CD14-positive monocyte (primary cell): ENCODE measurements at regions not wholly inside any gene's neighbourhood (a gene's known extent, or its start where the extent isn't known, plus 50 kb on each side); places are given as distances from the start of the nearest gene placed in this dataset.
"Not testable (repeated sequence)": the region's sequence is repeated elsewhere in the genome, so short reads cannot be mapped to it uniquely, and the experiment has no call there.

ENCODE experiments used
- DNase-seq, 3 donors: peaks; one replicate each; pipeline ENCODE4 v3.0.0-alpha.2; 2011 to 2022
- H2AFZ ChIP-seq: 2 replicates; pipeline ENCODE4 v1.6.0; 2012; ENCODE audit warnings: mild to moderate bottlenecking, low read depth, low read length, inconsistent platforms; ENCODE audit not compliant: insufficient read depth, poor library complexity, severe bottlenecking
- H3K27ac ChIP-seq, 2 donors: 1 replicate in 1 of 2; 2 replicates in 1 of 2; pipeline ENCODE4 v1.5.1; 2012 to 2013; ENCODE audit warnings: low read length in 2 of 2, control low read depth in 1 of 2, inconsistent platforms in 1 of 2, low read depth in 1 of 2, mild to moderate bottlenecking in 1 of 2
- H3K27me3 ChIP-seq, 2 donors: one replicate each; pipeline versions ENCODE4 v1.6.0 to v1.6.1; 2011 to 2013; ENCODE audit warnings: low read length in 2 of 2; ENCODE audit not compliant: control insufficient read depth in 2 of 2, insufficient read depth in 2 of 2
- H3K36me3 ChIP-seq, 2 donors: replicated peaks in 1 of 2; 1 replicate in 1 of 2; 2 replicates in 1 of 2; pipeline versions ENCODE4 v1.5.1 to v1.6.1; 2012 to 2013; ENCODE audit warnings: low read length in 2 of 2, control low read depth in 1 of 2, inconsistent platforms in 1 of 2, mild to moderate bottlenecking in 1 of 2; ENCODE audit not compliant: insufficient read depth in 2 of 2, control insufficient read depth in 1 of 2
- H3K4me1 ChIP-seq, 2 donors: 1 replicate in 1 of 2; 2 replicates in 1 of 2; pipeline versions ENCODE4 v1.5.1 to v1.6.1; 2012 to 2013; ENCODE audit warnings: low read length in 2 of 2, control low read depth in 1 of 2, inconsistent platforms in 1 of 2, mild to moderate bottlenecking in 1 of 2, moderate library complexity in 1 of 2; ENCODE audit not compliant: insufficient read depth in 2 of 2, control insufficient read depth in 1 of 2
- H3K4me2 ChIP-seq: replicated peaks from 2 replicates; pipeline ENCODE3; 2012; ENCODE audit warnings: low read length, moderate library complexity, mild to moderate bottlenecking; ENCODE audit not compliant: poor library complexity, severe bottlenecking; ENCODE audit errors: extremely low read depth
- H3K4me3 ChIP-seq, 3 experiments: fragments of 200-600 bp in 1 of 3; sonication (generic) in 1 of 3; replicated peaks in 1 of 3; 1 replicate in 2 of 3; 2 replicates in 1 of 3; pipeline ENCODE4 v1.5.1; 2011 to 2013; ENCODE audit warnings: low read length in 3 of 3, mild to moderate bottlenecking in 3 of 3, control low read depth in 2 of 3, low read depth in 2 of 3, inconsistent platforms in 1 of 3, moderate library complexity in 1 of 3
- H3K79me2 ChIP-seq: 2 replicates; pipeline ENCODE4 v1.6.0; 2012; ENCODE audit warnings: mild to moderate bottlenecking, control low read depth, inconsistent platforms, low read length, moderate library complexity; ENCODE audit not compliant: insufficient read depth
- H3K9ac ChIP-seq: 2 replicates; pipeline ENCODE4 v1.6.0; 2017; ENCODE audit warnings: low read length, mild to moderate bottlenecking; ENCODE audit not compliant: insufficient read depth, poor library complexity, severe bottlenecking
- H3K9me3 ChIP-seq, 2 donors: replicated peaks in 1 of 2; 1 replicate in 1 of 2; 2 replicates in 1 of 2; pipeline versions ENCODE4 v1.5.1 to v1.6.1; 2012 to 2013; ENCODE audit warnings: low read length in 2 of 2, control low read depth in 1 of 2; ENCODE audit not compliant: control insufficient read depth in 1 of 2, insufficient read depth in 1 of 2
- H4K20me1 ChIP-seq: 2 replicates; pipeline ENCODE4 v1.6.0; 2012; ENCODE audit warnings: mild to moderate bottlenecking, low read length, control low read depth, moderate library complexity; ENCODE audit not compliant: insufficient read depth
- H3K27ac Mint-ChIP-seq, 7 donors: one replicate each; pipeline ENCODE4 v1.8.0; 2020; ENCODE audit warnings: mild to moderate bottlenecking in 7 of 7, mixed read lengths in 7 of 7, moderate library complexity in 6 of 7, inconsistent platforms in 2 of 7
- H3K27me3 Mint-ChIP-seq, 3 donors: one replicate each; pipeline ENCODE4 v1.8.0; 2021 to 2022; ENCODE audit warnings: low read depth in 3 of 3, mild to moderate bottlenecking in 3 of 3, mixed read lengths in 3 of 3, moderate library complexity in 3 of 3, inconsistent platforms in 1 of 3
- H3K36me3 Mint-ChIP-seq, 2 donors: one replicate each; pipeline ENCODE4 v1.8.0; 2020; ENCODE audit warnings: mixed read lengths in 2 of 2, inconsistent platforms in 1 of 2, mild to moderate bottlenecking in 1 of 2
- H3K4me1 Mint-ChIP-seq: one replicate; pipeline ENCODE4 v1.8.0; 2020; ENCODE audit warnings: mild to moderate bottlenecking, mixed read lengths
- H3K4me3 Mint-ChIP-seq, 2 donors: one replicate each; pipeline ENCODE4 v1.8.0; 2020; ENCODE audit warnings: mild to moderate bottlenecking in 2 of 2, mixed read lengths in 2 of 2, moderate library complexity in 1 of 2
- H3K9me3 Mint-ChIP-seq, 7 donors: one replicate each; pipeline ENCODE4 v1.8.0; 2020 to 2022; ENCODE audit warnings: mixed read lengths in 7 of 7, mild to moderate bottlenecking in 6 of 7, moderate library complexity in 6 of 7, inconsistent platforms in 2 of 7
- WGBS: methylation state at CpG from one replicate; pipeline ENCODE4 v1.1.5; 2013; ENCODE audit warnings: missing lambda C conversion rate; ENCODE audit not compliant: insufficient coverage; 5-methylcytosine and 5-hydroxymethylcytosine counted together
- intact Hi-C, 2 donors: fragments of 100-400 bp; cut with micrococcal nuclease; formaldehyde crosslinking; loops; one replicate each; pipeline versions ENCODE4 v1.15.0 to v1.15.1; 2023

- DNase-seq, result peak; percentile 69 to 84 (median 74)
- H3K36me3 ChIP-seq, H3K9ac ChIP-seq, H4K20me1 ChIP-seq, H3K9me3 Mint-ChIP-seq, H3K4me3 Mint-ChIP-seq, H3K4me3 ChIP-seq, H3K27me3 Mint-ChIP-seq, H3K79me2 ChIP-seq, H3K4me2 ChIP-seq, H2AFZ ChIP-seq, H3K27me3 ChIP-seq, intact Hi-C loops, H3K9me3 ChIP-seq: not testable (repeated sequence)
- WGBS, result 23% methylated on average over 5 of the region's 8 CpGs
- peaks cover 10 to 20% of the 10 kb centered on the region in 2 donors for H3K4me1 ChIP-seq
- Mint-ChIP-seq H3K4me1 (peaks cover 30% of the 10 kb centered on the region), H3K36me3 (peaks cover 8 to 20% of the 10 kb centered on the region in 2 donors), H3K27ac (peak overlapping the region in 6 of 7 donors; percentile 54 to 90 (median 79))
- peak overlapping the region in 1 of 2 donors; percentile 31 for H3K27ac ChIP-seq
These were observed 231.2 kb upstream of the FRG2C start for GRCh38 chr3:75432885-75433284.

DNA sequence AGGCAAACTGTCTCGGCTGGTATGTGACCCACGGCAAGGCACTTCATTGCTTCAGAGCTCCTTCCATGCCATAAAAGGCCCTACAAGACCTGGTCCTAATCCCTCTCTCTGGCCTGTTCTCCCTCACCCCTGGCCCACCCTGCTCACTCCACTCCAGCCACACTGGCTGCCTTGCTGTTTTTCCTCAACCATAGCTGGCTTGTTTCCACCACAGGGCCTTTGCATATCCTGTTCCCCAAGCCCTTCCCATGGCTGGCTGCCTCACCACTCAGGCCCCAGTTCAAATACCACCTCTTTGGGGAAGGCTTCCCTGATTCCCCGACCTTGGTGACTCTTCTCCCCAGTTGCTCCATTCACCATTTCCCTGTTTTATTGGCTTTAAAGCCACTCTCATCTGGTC, 230.8 kb upstream of the FRG2C start:
- intact Hi-C loops, H3K9ac ChIP-seq, H2AFZ ChIP-seq, H3K27me3 ChIP-seq, H3K79me2 ChIP-seq, DNase-seq, H3K4me3 Mint-ChIP-seq, H3K9me3 ChIP-seq, H3K27me3 Mint-ChIP-seq, H3K9me3 Mint-ChIP-seq, H4K20me1 ChIP-seq, H3K4me2 ChIP-seq, H3K4me3 ChIP-seq, H3K36me3 ChIP-seq: not testable (repeated sequence)
- WGBS, result 93% methylated on average over 2 of the region's 3 CpGs
- Histone ChIP-seq H3K4me1 (peaks cover 10 to 20% of the 10 kb centered on the region in 2 donors), H3K27ac (peak overlapping the region in 1 of 2 donors; percentile 31)
- peaks cover 30% of the 10 kb centered on the region for H3K4me1 Mint-ChIP-seq
- H3K36me3 Mint-ChIP-seq, result peaks cover 6 to 16% of the 10 kb centered on the region in 2 donors
- peak overlapping the region; percentile 28 to 90 (median 73) for H3K27ac Mint-ChIP-seq

DNA sequence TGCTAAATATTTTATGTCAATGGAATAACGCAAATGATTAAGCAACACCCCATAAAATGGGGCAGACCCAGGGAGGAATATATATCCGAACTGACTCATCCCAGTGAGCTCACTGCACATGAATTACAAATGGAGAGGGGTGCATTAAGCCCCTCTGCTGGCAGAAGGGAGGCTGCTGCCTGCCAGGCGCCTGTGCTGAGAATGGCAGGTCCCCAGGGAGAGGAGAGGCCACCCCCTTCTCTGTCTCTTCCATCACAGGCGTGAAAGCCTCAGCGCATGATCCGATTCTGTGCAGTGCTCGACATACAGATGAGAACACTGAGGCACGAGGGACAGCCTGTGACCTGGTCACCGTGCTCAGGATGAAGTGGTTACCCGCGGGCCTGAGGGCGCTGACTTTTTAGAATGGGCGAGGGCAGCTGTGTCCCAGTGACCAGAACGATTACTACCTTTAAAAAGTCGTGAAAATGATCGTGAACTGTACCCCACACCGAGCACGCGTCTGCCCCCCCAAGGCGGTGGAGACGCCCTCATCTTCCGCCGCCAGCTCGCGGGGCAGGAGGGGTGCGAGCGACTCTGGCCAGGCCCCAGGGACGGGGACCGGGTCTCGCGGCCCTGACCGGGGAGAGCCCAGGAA, 229.7 kb upstream of the FRG2C start:
- H4K20me1 ChIP-seq, H3K9me3 Mint-ChIP-seq, H3K27me3 Mint-ChIP-seq, H3K36me3 ChIP-seq, intact Hi-C loops, H3K9me3 ChIP-seq, H3K79me2 ChIP-seq, H3K27me3 ChIP-seq: not testable (repeated sequence)
- Histone ChIP-seq H3K4me3 (peak overlapping the region; percentile 50 to 78 (median 70)), H2AFZ (peak overlapping the region; percentile 83), H3K27ac (peak overlapping the region in 1 of 2 donors; percentile 87), H3K9ac (peak overlapping the region; percentile 76), H3K4me2 (peak overlapping the region; percentile 65), H3K4me1 (peaks cover 10 to 20% of the 10 kb centered on the region in 2 donors)
- Mint-ChIP-seq H3K27ac (peak overlapping the region; percentile 55 to 100 (median 84)), H3K36me3 (peaks cover 6 to 14% of the 10 kb centered on the region in 2 donors), H3K4me1 (peaks cover 29% of the 10 kb centered on the region), H3K4me3 (peak overlapping the region; percentile 83 to 98)
- WGBS, result under 1% methylated on average over 30 of the region's 32 CpGs
- DNase-seq, result peak; percentile 14 to 55 (median 16)

- Histone ChIP-seq H3K27ac (peak overlapping the region; percentile 87 to 95), H3K9ac (peak overlapping the region; percentile 76), H2AFZ (peak overlapping the region; percentile 83), H3K4me1 (peaks cover 10 to 20% of the 10 kb centered on the region in 2 donors), H3K4me2 (peak overlapping the region; percentile 65), H3K4me3 (peak overlapping the region; percentile 50 to 78 (median 70))
- H3K27me3 ChIP-seq, H3K9me3 ChIP-seq, H3K79me2 ChIP-seq, intact Hi-C loops, H3K9me3 Mint-ChIP-seq, H3K36me3 ChIP-seq, H4K20me1 ChIP-seq: not testable (repeated sequence)
- DNase-seq, result peak; percentile 93 to 98 (median 96)
- H3K27me3 Mint-ChIP-seq, result peaks cover 1 to 10% (median 4%) of the 10 kb centered on the region in 3 donors
- WGBS, result under 1% methylated on average over 62 of the region's 73 CpGs
- H3K36me3 Mint-ChIP-seq, result peaks cover 6 to 12% of the 10 kb centered on the region in 2 donors
- H3K4me1 Mint-ChIP-seq, result peaks cover 28% of the 10 kb centered on the region
- peak overlapping the region; percentile 98 to 100 (median 100) for H3K27ac Mint-ChIP-seq
- H3K4me3 Mint-ChIP-seq, result peak overlapping the region; percentile 98 to 99
These were observed 229.0 kb upstream of the FRG2C start for GRCh38 chr3:75434913-75435793.
